Panc1 (cell line): ENCODE measurements at regions not wholly inside any gene's neighbourhood (a gene's known extent, or its start where the extent isn't known, plus 50 kb on each side); places are given as distances from the start of the nearest gene placed in this dataset.

Experiments
- POLR2AphosphoS5 ChIP-seq: IDR thresholded peaks from 2 replicates; pipeline ENCODE4 v1.6.1; 2012; ENCODE audit warnings: mild to moderate bottlenecking, low read depth, low read length, moderate library complexity
- SIN3A ChIP-seq: IDR thresholded peaks from 2 replicates; pipeline ENCODE4 v1.6.1; 2012; ENCODE audit warnings: low read depth, mild to moderate bottlenecking, low read length, moderate library complexity, borderline replicate concordance; ENCODE audit not compliant: insufficient read depth
- TF ChIP-seq, protein P1 (sequence below): fragments of 450-650 bp; IDR thresholded peaks from 2 replicates; pipeline ENCODE4 v1.5.1; 2017; ENCODE audit warnings: mild to moderate bottlenecking
- TF ChIP-seq, protein P2 (sequence below), 2 experiments: IDR thresholded peaks; 2 replicates each; pipeline ENCODE4 v1.6.1; 2011 to 2012; ENCODE audit warnings: low read depth in 2 of 2, control low read depth in 1 of 2, low read length in 1 of 2, mild to moderate bottlenecking in 1 of 2, moderate library complexity in 1 of 2; ENCODE audit not compliant: insufficient read depth in 1 of 2

DNA sequence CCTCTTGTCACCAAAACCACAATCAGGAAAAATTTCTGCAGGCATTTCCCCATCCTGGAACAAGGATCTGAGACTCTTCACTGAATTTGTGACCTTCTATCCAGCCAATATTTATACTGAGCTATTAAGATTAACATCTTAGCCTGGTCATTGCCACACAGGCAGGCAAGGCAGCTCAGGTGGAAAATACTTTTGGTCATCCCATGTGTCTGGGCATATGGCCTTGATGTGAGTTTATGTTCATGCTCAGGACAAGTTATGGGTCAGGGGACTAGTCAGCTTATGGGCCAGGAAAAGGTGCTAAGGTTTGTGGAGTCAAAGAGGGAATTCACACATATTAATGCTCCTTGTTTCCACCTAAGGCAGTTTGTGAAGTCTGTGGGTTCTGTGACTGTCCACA, 124.3 kb upstream of the TOP3B start:
- TF ChIP-seq, protein P1, sequence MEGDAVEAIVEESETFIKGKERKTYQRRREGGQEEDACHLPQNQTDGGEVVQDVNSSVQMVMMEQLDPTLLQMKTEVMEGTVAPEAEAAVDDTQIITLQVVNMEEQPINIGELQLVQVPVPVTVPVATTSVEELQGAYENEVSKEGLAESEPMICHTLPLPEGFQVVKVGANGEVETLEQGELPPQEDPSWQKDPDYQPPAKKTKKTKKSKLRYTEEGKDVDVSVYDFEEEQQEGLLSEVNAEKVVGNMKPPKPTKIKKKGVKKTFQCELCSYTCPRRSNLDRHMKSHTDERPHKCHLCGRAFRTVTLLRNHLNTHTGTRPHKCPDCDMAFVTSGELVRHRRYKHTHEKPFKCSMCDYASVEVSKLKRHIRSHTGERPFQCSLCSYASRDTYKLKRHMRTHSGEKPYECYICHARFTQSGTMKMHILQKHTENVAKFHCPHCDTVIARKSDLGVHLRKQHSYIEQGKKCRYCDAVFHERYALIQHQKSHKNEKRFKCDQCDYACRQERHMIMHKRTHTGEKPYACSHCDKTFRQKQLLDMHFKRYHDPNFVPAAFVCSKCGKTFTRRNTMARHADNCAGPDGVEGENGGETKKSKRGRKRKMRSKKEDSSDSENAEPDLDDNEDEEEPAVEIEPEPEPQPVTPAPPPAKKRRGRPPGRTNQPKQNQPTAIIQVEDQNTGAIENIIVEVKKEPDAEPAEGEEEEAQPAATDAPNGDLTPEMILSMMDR, result no peak
- TF ChIP-seq POLR2AphosphoS5, result no peak
- TF ChIP-seq, protein P2, sequence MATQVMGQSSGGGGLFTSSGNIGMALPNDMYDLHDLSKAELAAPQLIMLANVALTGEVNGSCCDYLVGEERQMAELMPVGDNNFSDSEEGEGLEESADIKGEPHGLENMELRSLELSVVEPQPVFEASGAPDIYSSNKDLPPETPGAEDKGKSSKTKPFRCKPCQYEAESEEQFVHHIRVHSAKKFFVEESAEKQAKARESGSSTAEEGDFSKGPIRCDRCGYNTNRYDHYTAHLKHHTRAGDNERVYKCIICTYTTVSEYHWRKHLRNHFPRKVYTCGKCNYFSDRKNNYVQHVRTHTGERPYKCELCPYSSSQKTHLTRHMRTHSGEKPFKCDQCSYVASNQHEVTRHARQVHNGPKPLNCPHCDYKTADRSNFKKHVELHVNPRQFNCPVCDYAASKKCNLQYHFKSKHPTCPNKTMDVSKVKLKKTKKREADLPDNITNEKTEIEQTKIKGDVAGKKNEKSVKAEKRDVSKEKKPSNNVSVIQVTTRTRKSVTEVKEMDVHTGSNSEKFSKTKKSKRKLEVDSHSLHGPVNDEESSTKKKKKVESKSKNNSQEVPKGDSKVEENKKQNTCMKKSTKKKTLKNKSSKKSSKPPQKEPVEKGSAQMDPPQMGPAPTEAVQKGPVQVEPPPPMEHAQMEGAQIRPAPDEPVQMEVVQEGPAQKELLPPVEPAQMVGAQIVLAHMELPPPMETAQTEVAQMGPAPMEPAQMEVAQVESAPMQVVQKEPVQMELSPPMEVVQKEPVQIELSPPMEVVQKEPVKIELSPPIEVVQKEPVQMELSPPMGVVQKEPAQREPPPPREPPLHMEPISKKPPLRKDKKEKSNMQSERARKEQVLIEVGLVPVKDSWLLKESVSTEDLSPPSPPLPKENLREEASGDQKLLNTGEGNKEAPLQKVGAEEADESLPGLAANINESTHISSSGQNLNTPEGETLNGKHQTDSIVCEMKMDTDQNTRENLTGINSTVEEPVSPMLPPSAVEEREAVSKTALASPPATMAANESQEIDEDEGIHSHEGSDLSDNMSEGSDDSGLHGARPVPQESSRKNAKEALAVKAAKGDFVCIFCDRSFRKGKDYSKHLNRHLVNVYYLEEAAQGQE (IDR thresholded peaks at IDR 0.05; ENCODE audit: insufficient read depth in 1 of 2, low read depth in 2 of 2, low read length in 1 of 2), result no peak
- TF ChIP-seq SIN3A, result no peak
